ENCODE measurements at regions not wholly inside any gene's neighbourhood (a gene's known extent, or its start where the extent isn't known, plus 50 kb on each side); places are given as distances from the start of the nearest gene placed in this dataset.

- intact Hi-C loops (cut with DNase I; ENCODE audit: low total_unique reads) (no loop called here), in situ Hi-C loops (cut with MboI; ENCODE audit: low sequenced_read_pairs in 4 of 4) (no loop called here)
- Histone ChIP-seq H3K4me3 (no peak overlapping the region), H3K4me1 (no peaks in the 10 kb centered on the region), H3K36me3 (no peaks in the 10 kb centered on the region), H3K9me3 (no peaks in the 10 kb centered on the region), H3K27ac (no peak overlapping the region), H3K27me3 (no peaks in the 10 kb centered on the region)
- no peak for TF ChIP-seq POLR2A (IDR thresholded peaks at IDR 0.05)
- TF ChIP-seq CTCF (IDR thresholded peaks at IDR 0.05 in 4 of 5, conservative IDR thresholded peaks at IDR 0.05 in 1 of 5) = no peak
- ATAC-seq (no peak), DNase-seq (no peak)
Observed at GRCh38 chr2:152910970-152911369, 192.6 kb downstream of the ARL6IP6 start.

- ATAC-seq (no peak), DNase-seq (no peak)
- intact Hi-C loops (cut with DNase I; ENCODE audit: low total_unique reads) (no loop called here), in situ Hi-C loops (cut with MboI; ENCODE audit: low sequenced_read_pairs in 4 of 4) (no loop called here)
- H3K4me3 ChIP-seq = no peak overlapping the region
- no peaks in the 10 kb centered on the region for H3K9me3 ChIP-seq
- no peaks in the 10 kb centered on the region for H3K36me3 ChIP-seq
- H3K27me3 ChIP-seq = no peaks in the 10 kb centered on the region
- H3K27ac ChIP-seq = no peak overlapping the region
- TF ChIP-seq CTCF (IDR thresholded peaks at IDR 0.05 in 4 of 5, conservative IDR thresholded peaks at IDR 0.05 in 1 of 5) = no peak
- no peak for TF ChIP-seq POLR2A (IDR thresholded peaks at IDR 0.05)
- H3K4me1 ChIP-seq = no peaks in the 10 kb centered on the region
Observed at GRCh38 chr2:152907046-152907445, 188.6 kb downstream of the ARL6IP6 start.

GRCh38 chr2:152894051-152894450 is 175.6 kb downstream of the ARL6IP6 start:
- H3K36me3 ChIP-seq = no peaks in the 10 kb centered on the region
- DNase-seq = no peak
- intact Hi-C loops (cut with DNase I; ENCODE audit: low total_unique reads) (no loop called here), in situ Hi-C loops (cut with MboI; ENCODE audit: low sequenced_read_pairs in 4 of 4) (no loop called here)
- H3K4me3 ChIP-seq = no peak overlapping the region
- TF ChIP-seq POLR2A (IDR thresholded peaks at IDR 0.05) (no peak), CTCF (IDR thresholded peaks at IDR 0.05 in 4 of 5, conservative IDR thresholded peaks at IDR 0.05 in 1 of 5) (no peak)
- H3K9me3 ChIP-seq = no peaks in the 10 kb centered on the region
- H3K4me1 ChIP-seq = no peaks in the 10 kb centered on the region
- no peak overlapping the region for H3K27ac ChIP-seq
- no peak for ATAC-seq
- H3K27me3 ChIP-seq = no peaks in the 10 kb centered on the region

- H3K27ac ChIP-seq = no peak overlapping the region
- H3K9me3 ChIP-seq = no peaks in the 10 kb centered on the region
- intact Hi-C loops (cut with DNase I; ENCODE audit: low total_unique reads) (no loop called here), in situ Hi-C loops (cut with MboI; ENCODE audit: low sequenced_read_pairs in 4 of 4) (no loop called here)
- DNase-seq = no peak
- no peak for TF ChIP-seq CTCF (IDR thresholded peaks at IDR 0.05 in 4 of 5, conservative IDR thresholded peaks at IDR 0.05 in 1 of 5)
- TF ChIP-seq POLR2A (IDR thresholded peaks at IDR 0.05) = no peak
- no peak overlapping the region for H3K4me3 ChIP-seq
- H3K36me3 ChIP-seq = no peaks in the 10 kb centered on the region
- ATAC-seq = no peak
- H3K4me1 ChIP-seq = no peaks in the 10 kb centered on the region
- H3K27me3 ChIP-seq = no peaks in the 10 kb centered on the region
Observed at GRCh38 chr2:152890736-152891135, 172.3 kb downstream of the ARL6IP6 start.

GRCh38 chr2:152883951-152884487 is 165.6 kb downstream of the ARL6IP6 start:
- Histone ChIP-seq H3K4me3 (no peak overlapping the region), H3K27ac (no peak overlapping the region), H3K27me3 (no peaks in the 10 kb centered on the region), H3K36me3 (no peaks in the 10 kb centered on the region), H3K4me1 (no peaks in the 10 kb centered on the region), H3K9me3 (no peaks in the 10 kb centered on the region)
- TF ChIP-seq POLR2A (IDR thresholded peaks at IDR 0.05) = no peak
- TF ChIP-seq CTCF (IDR thresholded peaks at IDR 0.05 in 4 of 5, conservative IDR thresholded peaks at IDR 0.05 in 1 of 5) = no peak
- no peak for DNase-seq
- in situ Hi-C loops (cut with MboI; ENCODE audit: low sequenced_read_pairs in 4 of 4) (no loop called here), intact Hi-C loops (cut with DNase I; ENCODE audit: low total_unique reads) (no loop called here)
- no peak for ATAC-seq
